HFFc6 (cell line): ENCODE measurements at regions not wholly inside any gene's neighbourhood (a gene's known extent, or its start where the extent isn't known, plus 50 kb on each side); places are given as distances from the start of the nearest gene placed in this dataset.

Experiments
- DNase-seq: peaks from one replicate; pipeline ENCODE4 v3.0.0-alpha.2; 2018
- H3K27ac Mint-ChIP-seq: 2 replicates; pipeline ENCODE4 v1.8.0; 2020; ENCODE audit warnings: mild to moderate bottlenecking, mixed read lengths
- H3K27me3 Mint-ChIP-seq: 2 replicates; pipeline ENCODE4 v1.8.0; 2021; ENCODE audit warnings: mild to moderate bottlenecking, moderate library complexity, mixed read lengths; ENCODE audit not compliant: insufficient read depth
- H3K36me3 Mint-ChIP-seq: 2 replicates; pipeline ENCODE4 v1.8.0; 2021; ENCODE audit warnings: low read depth, mixed read lengths
- H3K4me1 Mint-ChIP-seq: 2 replicates; pipeline ENCODE4 v1.8.0; 2020; ENCODE audit warnings: low read depth, mixed read lengths
- H3K4me3 Mint-ChIP-seq: 2 replicates; pipeline ENCODE4 v1.8.0; 2020; ENCODE audit warnings: mild to moderate bottlenecking, moderate library complexity, mixed read lengths
- H3K9me3 Mint-ChIP-seq: 2 replicates; pipeline ENCODE4 v1.8.0; 2020; ENCODE audit warnings: mild to moderate bottlenecking, mixed read lengths
- TF ChIP-seq, protein P1 (sequence below): fragments of 200-600 bp; sonication (generic); IDR thresholded peaks from 2 replicates; pipeline ENCODE4 v1.5.0; 2021; ENCODE audit warnings: antibody characterized with exemption, mild to moderate bottlenecking

DNA sequence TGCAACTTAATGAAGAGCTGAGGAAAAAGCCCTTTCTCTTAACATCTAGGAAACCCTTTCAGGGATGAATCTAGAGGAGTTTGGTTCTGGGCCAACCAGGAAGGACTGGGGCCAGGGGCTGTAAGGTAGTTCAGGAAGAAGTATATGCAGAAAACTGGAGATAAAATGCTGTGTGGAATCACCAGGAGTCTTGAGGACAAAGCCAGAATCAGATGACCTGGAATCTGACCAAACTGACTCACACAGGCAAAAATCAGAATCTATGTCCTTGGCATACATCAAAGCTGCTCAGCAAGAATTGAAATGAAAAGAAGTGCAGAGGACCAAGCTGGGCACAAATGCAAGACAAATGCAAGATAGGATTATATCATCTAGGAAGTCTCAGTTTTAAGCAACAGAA is 59.4 kb upstream of the ATP2C1 start:
- DNase-seq, result peak; percentile 16
- Mint-ChIP-seq H3K27ac (no peak overlapping the region), H3K36me3 (no peaks in the 10 kb centered on the region), H3K27me3 (peaks cover 7% of the 10 kb centered on the region), H3K4me1 (no peaks in the 10 kb centered on the region; the same call in 1 of the 2 replicates), H3K4me3 (no peak overlapping the region), H3K9me3 (no peaks in the 10 kb centered on the region)
- TF ChIP-seq, protein P1, sequence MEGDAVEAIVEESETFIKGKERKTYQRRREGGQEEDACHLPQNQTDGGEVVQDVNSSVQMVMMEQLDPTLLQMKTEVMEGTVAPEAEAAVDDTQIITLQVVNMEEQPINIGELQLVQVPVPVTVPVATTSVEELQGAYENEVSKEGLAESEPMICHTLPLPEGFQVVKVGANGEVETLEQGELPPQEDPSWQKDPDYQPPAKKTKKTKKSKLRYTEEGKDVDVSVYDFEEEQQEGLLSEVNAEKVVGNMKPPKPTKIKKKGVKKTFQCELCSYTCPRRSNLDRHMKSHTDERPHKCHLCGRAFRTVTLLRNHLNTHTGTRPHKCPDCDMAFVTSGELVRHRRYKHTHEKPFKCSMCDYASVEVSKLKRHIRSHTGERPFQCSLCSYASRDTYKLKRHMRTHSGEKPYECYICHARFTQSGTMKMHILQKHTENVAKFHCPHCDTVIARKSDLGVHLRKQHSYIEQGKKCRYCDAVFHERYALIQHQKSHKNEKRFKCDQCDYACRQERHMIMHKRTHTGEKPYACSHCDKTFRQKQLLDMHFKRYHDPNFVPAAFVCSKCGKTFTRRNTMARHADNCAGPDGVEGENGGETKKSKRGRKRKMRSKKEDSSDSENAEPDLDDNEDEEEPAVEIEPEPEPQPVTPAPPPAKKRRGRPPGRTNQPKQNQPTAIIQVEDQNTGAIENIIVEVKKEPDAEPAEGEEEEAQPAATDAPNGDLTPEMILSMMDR, result no peak

GRCh38 chr3:130835483-130835882 is 58.4 kb upstream of the ATP2C1 start:
- no peaks in the 10 kb centered on the region; the same call in 1 of the 2 replicates for H3K4me1 Mint-ChIP-seq
- peak; percentile 35 for DNase-seq
- peaks cover 7% of the 10 kb centered on the region for H3K27me3 Mint-ChIP-seq
- H3K4me3 Mint-ChIP-seq, result no peak overlapping the region
- TF ChIP-seq, protein P1, result no peak
- H3K36me3 Mint-ChIP-seq, result no peaks in the 10 kb centered on the region
- H3K9me3 Mint-ChIP-seq, result no peaks in the 10 kb centered on the region
- no peak overlapping the region for H3K27ac Mint-ChIP-seq

GRCh38 chr3:130838898-130839600 is 54.8 kb upstream of the ATP2C1 start:
- H3K9me3 Mint-ChIP-seq, result no peaks in the 10 kb centered on the region
- H3K27me3 Mint-ChIP-seq, result no peaks in the 10 kb centered on the region
- DNase-seq, result no peak
- no peak overlapping the region for H3K4me3 Mint-ChIP-seq
- no peaks in the 10 kb centered on the region for H3K36me3 Mint-ChIP-seq
- TF ChIP-seq, protein P1, result no peak
- peaks cover 7% of the 10 kb centered on the region for H3K4me1 Mint-ChIP-seq
- no peak overlapping the region for H3K27ac Mint-ChIP-seq

DNA sequence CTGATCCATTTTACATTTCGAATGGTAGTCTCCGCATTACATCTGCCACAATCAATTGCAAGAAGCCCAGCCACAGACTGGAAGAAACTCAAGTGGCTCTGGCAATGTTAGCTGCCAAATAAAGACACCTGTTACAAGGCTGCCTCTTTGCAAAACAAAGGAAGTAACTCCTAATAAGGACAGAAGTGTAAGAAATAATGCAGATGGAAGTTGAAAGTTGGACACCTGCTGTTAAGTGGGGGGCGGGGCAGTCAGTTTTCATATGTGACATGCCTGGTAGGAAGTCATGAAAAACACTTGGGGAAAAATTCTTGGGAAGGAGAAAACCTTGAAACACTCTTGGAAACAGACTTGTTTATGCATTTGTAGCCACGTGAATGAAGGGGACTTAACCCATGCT is 54.1 kb upstream of the ATP2C1 start:
- TF ChIP-seq, protein P1, result no peak
- H3K9me3 Mint-ChIP-seq, result no peaks in the 10 kb centered on the region
- H3K4me1 Mint-ChIP-seq, result peaks cover 7% of the 10 kb centered on the region
- no peak overlapping the region for H3K27ac Mint-ChIP-seq
- no peak for DNase-seq
- no peaks in the 10 kb centered on the region for H3K36me3 Mint-ChIP-seq
- no peaks in the 10 kb centered on the region for H3K27me3 Mint-ChIP-seq
- no peak overlapping the region for H3K4me3 Mint-ChIP-seq

DNA sequence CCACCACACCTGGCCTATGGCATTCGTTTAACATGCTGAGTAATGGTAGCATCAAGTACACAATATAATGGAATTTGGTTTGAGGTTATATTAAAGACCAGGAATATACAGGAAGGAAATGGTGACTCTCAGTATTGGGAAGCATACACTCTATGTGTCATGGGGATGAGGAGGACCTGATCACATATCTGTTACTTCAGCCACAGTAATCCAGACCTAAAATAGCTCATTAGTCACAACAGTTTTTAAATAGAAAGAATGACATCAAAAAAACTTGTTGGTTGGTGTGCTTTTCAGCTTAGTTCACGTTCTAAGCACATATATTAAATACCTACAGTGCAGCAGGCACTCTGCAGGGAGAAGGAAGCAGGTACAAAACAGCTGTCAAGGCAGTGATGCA is 52.5 kb upstream of the ATP2C1 start:
- Mint-ChIP-seq H3K27ac (no peak overlapping the region), H3K9me3 (no peaks in the 10 kb centered on the region), H3K4me3 (no peak overlapping the region), H3K4me1 (peaks cover 7% of the 10 kb centered on the region), H3K27me3 (no peaks in the 10 kb centered on the region), H3K36me3 (no peaks in the 10 kb centered on the region)
- DNase-seq, result no peak
- TF ChIP-seq, protein P1, result no peak
